WTC11 (cell line): ENCODE measurements at regions not wholly inside any gene's neighbourhood (a gene's known extent, or its start where the extent isn't known, plus 50 kb on each side); places are given as distances from the start of the nearest gene placed in this dataset.

Experiments
- CBFB ChIP-seq: sonication (generic); formaldehyde crosslinking; IDR thresholded peaks from 2 replicates; pipeline ENCODE4 v1.8.1; 2022; ENCODE audit warnings: mild to moderate bottlenecking, low read depth, missing genetic modification reagents
- JAZF1 ChIP-seq: fragments of 250-450 bp; sonication (Bioruptor Pico); IDR thresholded peaks from 2 replicates; pipeline ENCODE4 v1.9.0; 2021; ENCODE audit warnings: moderate library complexity, mild to moderate bottlenecking, inconsistent platforms
- SP1 ChIP-seq: sonication (generic); formaldehyde crosslinking; conservative IDR thresholded peaks from 2 replicates; pipeline ENCODE4 v1.8.1; 2022; ENCODE audit warnings: missing genetic modification reagents
- TP53 ChIP-seq: sonication (generic); formaldehyde crosslinking; IDR thresholded peaks from 2 replicates; pipeline ENCODE4 v1.8.1; 2023; ENCODE audit warnings: mild to moderate bottlenecking, missing genetic modification reagents
- ZBTB21 ChIP-seq: sonication (generic); formaldehyde crosslinking; IDR thresholded peaks from 2 replicates; pipeline ENCODE4 v1.8.1; 2023; ENCODE audit warnings: mild to moderate bottlenecking, missing genetic modification reagents, borderline replicate concordance
- TF ChIP-seq, protein P1 (sequence below): fragments of 250-450 bp; sonication (Bioruptor Pico); IDR thresholded peaks from 2 replicates; pipeline ENCODE4 v1.9.0; 2021; ENCODE audit warnings: mild to moderate bottlenecking, borderline replicate concordance
- TF ChIP-seq, protein P2 (sequence below): sonication (generic); formaldehyde crosslinking; IDR thresholded peaks from 2 replicates; pipeline ENCODE4 v1.8.1; 2022; ENCODE audit warnings: mild to moderate bottlenecking, moderate library complexity, missing genetic modification reagents
- TF ChIP-seq, protein P3 (sequence below): fragments of 200-600 bp; IDR thresholded peaks from 2 replicates; pipeline ENCODE4 v1.8.0; 2022; ENCODE audit warnings: antibody characterized with exemption
- TF ChIP-seq, protein P4 (sequence below): sonication (generic); formaldehyde crosslinking; IDR thresholded peaks from 2 replicates; pipeline ENCODE4 v1.8.0; 2022; ENCODE audit warnings: mild to moderate bottlenecking, missing genetic modification reagents
- TF ChIP-seq, protein P5 (sequence below): sonication (generic); formaldehyde crosslinking; IDR thresholded peaks from 2 replicates; pipeline ENCODE4 v1.8.0; 2022; ENCODE audit warnings: mild to moderate bottlenecking, missing genetic modification reagents

DNA sequence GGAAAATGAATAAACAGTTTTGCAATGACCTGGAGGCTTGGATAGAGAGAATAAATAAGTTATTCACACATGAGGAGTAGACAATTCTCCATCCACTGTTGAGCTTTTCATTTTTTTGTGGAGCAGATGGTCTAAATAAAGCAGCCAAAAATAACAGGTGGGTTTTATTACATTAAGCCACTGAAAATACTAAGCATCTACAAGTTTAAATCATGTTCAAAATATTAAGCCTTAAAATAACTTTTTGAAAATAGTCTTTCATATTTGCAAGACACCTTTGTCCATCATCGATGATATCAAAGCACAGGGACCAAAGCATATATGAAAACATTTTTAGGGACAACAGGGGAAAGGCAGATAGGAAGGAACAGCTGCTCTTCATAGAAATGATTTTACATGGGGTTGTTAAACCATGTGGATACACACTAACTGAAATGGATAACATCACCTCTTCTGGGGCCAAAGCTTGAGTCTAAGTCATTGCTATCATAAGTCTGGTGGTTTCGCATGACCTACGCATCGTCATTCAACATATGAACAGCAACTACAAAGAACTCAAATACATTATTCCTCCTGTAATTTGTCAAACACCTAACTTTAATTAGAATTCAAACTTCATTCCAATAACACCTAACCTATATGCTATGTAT lies 197.6 kb upstream of the CHST9 start:
- TF ChIP-seq JAZF1 (CRISPR knock-in tag) (no peak), SP1 (CRISPR knock-in tag) (no peak), CBFB (CRISPR knock-in tag) (no peak), TP53 (no peak), ZBTB21 (CRISPR knock-in tag) (no peak)
- TF ChIP-seq, protein P1, sequence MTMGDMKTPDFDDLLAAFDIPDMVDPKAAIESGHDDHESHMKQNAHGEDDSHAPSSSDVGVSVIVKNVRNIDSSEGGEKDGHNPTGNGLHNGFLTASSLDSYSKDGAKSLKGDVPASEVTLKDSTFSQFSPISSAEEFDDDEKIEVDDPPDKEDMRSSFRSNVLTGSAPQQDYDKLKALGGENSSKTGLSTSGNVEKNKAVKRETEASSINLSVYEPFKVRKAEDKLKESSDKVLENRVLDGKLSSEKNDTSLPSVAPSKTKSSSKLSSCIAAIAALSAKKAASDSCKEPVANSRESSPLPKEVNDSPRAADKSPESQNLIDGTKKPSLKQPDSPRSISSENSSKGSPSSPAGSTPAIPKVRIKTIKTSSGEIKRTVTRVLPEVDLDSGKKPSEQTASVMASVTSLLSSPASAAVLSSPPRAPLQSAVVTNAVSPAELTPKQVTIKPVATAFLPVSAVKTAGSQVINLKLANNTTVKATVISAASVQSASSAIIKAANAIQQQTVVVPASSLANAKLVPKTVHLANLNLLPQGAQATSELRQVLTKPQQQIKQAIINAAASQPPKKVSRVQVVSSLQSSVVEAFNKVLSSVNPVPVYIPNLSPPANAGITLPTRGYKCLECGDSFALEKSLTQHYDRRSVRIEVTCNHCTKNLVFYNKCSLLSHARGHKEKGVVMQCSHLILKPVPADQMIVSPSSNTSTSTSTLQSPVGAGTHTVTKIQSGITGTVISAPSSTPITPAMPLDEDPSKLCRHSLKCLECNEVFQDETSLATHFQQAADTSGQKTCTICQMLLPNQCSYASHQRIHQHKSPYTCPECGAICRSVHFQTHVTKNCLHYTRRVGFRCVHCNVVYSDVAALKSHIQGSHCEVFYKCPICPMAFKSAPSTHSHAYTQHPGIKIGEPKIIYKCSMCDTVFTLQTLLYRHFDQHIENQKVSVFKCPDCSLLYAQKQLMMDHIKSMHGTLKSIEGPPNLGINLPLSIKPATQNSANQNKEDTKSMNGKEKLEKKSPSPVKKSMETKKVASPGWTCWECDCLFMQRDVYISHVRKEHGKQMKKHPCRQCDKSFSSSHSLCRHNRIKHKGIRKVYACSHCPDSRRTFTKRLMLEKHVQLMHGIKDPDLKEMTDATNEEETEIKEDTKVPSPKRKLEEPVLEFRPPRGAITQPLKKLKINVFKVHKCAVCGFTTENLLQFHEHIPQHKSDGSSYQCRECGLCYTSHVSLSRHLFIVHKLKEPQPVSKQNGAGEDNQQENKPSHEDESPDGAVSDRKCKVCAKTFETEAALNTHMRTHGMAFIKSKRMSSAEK: no peak
- TF ChIP-seq, protein P2, sequence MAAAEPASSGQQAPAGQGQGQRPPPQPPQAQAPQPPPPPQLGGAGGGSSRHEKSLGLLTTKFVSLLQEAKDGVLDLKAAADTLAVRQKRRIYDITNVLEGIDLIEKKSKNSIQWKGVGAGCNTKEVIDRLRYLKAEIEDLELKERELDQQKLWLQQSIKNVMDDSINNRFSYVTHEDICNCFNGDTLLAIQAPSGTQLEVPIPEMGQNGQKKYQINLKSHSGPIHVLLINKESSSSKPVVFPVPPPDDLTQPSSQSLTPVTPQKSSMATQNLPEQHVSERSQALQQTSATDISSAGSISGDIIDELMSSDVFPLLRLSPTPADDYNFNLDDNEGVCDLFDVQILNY (CRISPR knock-in tag): no peak
- TF ChIP-seq, protein P3, sequence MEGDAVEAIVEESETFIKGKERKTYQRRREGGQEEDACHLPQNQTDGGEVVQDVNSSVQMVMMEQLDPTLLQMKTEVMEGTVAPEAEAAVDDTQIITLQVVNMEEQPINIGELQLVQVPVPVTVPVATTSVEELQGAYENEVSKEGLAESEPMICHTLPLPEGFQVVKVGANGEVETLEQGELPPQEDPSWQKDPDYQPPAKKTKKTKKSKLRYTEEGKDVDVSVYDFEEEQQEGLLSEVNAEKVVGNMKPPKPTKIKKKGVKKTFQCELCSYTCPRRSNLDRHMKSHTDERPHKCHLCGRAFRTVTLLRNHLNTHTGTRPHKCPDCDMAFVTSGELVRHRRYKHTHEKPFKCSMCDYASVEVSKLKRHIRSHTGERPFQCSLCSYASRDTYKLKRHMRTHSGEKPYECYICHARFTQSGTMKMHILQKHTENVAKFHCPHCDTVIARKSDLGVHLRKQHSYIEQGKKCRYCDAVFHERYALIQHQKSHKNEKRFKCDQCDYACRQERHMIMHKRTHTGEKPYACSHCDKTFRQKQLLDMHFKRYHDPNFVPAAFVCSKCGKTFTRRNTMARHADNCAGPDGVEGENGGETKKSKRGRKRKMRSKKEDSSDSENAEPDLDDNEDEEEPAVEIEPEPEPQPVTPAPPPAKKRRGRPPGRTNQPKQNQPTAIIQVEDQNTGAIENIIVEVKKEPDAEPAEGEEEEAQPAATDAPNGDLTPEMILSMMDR: no peak
- TF ChIP-seq, protein P4, sequence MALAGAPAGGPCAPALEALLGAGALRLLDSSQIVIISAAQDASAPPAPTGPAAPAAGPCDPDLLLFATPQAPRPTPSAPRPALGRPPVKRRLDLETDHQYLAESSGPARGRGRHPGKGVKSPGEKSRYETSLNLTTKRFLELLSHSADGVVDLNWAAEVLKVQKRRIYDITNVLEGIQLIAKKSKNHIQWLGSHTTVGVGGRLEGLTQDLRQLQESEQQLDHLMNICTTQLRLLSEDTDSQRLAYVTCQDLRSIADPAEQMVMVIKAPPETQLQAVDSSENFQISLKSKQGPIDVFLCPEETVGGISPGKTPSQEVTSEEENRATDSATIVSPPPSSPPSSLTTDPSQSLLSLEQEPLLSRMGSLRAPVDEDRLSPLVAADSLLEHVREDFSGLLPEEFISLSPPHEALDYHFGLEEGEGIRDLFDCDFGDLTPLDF (CRISPR knock-in tag): no peak
- TF ChIP-seq, protein P5, sequence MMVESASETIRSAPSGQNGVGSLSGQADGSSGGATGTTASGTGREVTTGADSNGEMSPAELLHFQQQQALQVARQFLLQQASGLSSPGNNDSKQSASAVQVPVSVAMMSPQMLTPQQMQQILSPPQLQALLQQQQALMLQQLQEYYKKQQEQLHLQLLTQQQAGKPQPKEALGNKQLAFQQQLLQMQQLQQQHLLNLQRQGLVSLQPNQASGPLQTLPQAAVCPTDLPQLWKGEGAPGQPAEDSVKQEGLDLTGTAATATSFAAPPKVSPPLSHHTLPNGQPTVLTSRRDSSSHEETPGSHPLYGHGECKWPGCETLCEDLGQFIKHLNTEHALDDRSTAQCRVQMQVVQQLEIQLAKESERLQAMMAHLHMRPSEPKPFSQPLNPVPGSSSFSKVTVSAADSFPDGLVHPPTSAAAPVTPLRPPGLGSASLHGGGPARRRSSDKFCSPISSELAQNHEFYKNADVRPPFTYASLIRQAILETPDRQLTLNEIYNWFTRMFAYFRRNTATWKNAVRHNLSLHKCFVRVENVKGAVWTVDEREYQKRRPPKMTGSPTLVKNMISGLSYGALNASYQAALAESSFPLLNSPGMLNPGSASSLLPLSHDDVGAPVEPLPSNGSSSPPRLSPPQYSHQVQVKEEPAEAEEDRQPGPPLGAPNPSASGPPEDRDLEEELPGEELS (CRISPR knock-in tag): no peak
